ENCODE measurements at regions not wholly inside any gene's neighbourhood (a gene's known extent, or its start where the extent isn't known, plus 50 kb on each side); places are given as distances from the start of the nearest gene placed in this dataset.

GRCh38 chr16:86913886-86914285 is 335.5 kb downstream of the FOXL1 start:
- no peaks in the 10 kb centered on the region for H3K4me1 Mint-ChIP-seq (ENCODE audit: low read depth)
- no peak overlapping the region for H3K4me3 Mint-ChIP-seq
- no peak for DNase-seq
- H3K9me3 Mint-ChIP-seq, result no peaks in the 10 kb centered on the region
- H3K36me3 Mint-ChIP-seq, result no peaks in the 10 kb centered on the region
- no peak overlapping the region for H3K27ac Mint-ChIP-seq
- H3K27me3 Mint-ChIP-seq, result no peaks in the 10 kb centered on the region
- intact Hi-C loops (cut with micrococcal nuclease), result no loop called here
- CTCF ChIA-PET, result no interaction called here
- POLR2A ChIA-PET, result no interaction called here

GRCh38 chr16:86914876-86915717 is 336.7 kb downstream of the FOXL1 start:
- no peaks in the 10 kb centered on the region for H3K4me1 Mint-ChIP-seq (ENCODE audit: low read depth)
- no peak overlapping the region for H3K27ac Mint-ChIP-seq
- POLR2A ChIA-PET, result no interaction called here
- DNase-seq, result no peak
- H3K4me3 Mint-ChIP-seq, result no peak overlapping the region
- H3K27me3 Mint-ChIP-seq, result no peaks in the 10 kb centered on the region
- H3K9me3 Mint-ChIP-seq, result no peaks in the 10 kb centered on the region
- intact Hi-C loops (cut with micrococcal nuclease), result no loop called here
- H3K36me3 Mint-ChIP-seq, result no peaks in the 10 kb centered on the region
- CTCF ChIA-PET, result no interaction called here

GRCh38 chr16:86917471-86918365 is 339.4 kb downstream of the FOXL1 start:
- Mint-ChIP-seq H3K4me1 (ENCODE audit: low read depth) (no peaks in the 10 kb centered on the region), H3K9me3 (peaks cover 2% of the 10 kb centered on the region), H3K27me3 (no peaks in the 10 kb centered on the region), H3K27ac (no peak overlapping the region), H3K4me3 (no peak overlapping the region), H3K36me3 (no peaks in the 10 kb centered on the region)
- intact Hi-C loops (cut with micrococcal nuclease), result no loop called here
- ChIA-PET POLR2A (no interaction called here), CTCF (no interaction called here)
- DNase-seq, result no peak

GRCh38 chr16:86918637-86919036 is 340.3 kb downstream of the FOXL1 start:
- CTCF ChIA-PET, result no interaction called here
- POLR2A ChIA-PET, result no interaction called here
- Mint-ChIP-seq H3K9me3 (peaks cover 2% of the 10 kb centered on the region), H3K27me3 (peaks cover 2% of the 10 kb centered on the region), H3K4me1 (ENCODE audit: low read depth) (no peaks in the 10 kb centered on the region), H3K4me3 (no peak overlapping the region), H3K36me3 (no peaks in the 10 kb centered on the region), H3K27ac (no peak overlapping the region)
- intact Hi-C loops (cut with micrococcal nuclease), result no loop called here
- DNase-seq, result no peak

- H3K9me3 Mint-ChIP-seq, result peaks cover 2% of the 10 kb centered on the region
- ChIA-PET CTCF (no interaction called here), POLR2A (no interaction called here)
These were observed 340.7 kb downstream of the FOXL1 start for GRCh38 chr16:86919078-86919477.

GRCh38 chr16:86919578-86920305 is 341.4 kb downstream of the FOXL1 start:
- Mint-ChIP-seq H3K4me1 (ENCODE audit: low read depth) (no peaks in the 10 kb centered on the region), H3K4me3 (no peak overlapping the region), H3K27ac (no peak overlapping the region), H3K27me3 (peaks cover 7% of the 10 kb centered on the region), H3K9me3 (peaks cover 2% of the 10 kb centered on the region), H3K36me3 (no peaks in the 10 kb centered on the region)
- no peak for DNase-seq
- POLR2A ChIA-PET, result no interaction called here
- CTCF ChIA-PET, result no interaction called here
- intact Hi-C loops (cut with micrococcal nuclease), result no loop called here

More at GRCh38 chr16:86919078-86919477, 340.7 kb downstream of the FOXL1 start:
- Mint-ChIP-seq H3K27ac (no peak overlapping the region), H3K27me3 (peaks cover 3% of the 10 kb centered on the region), H3K4me1 (ENCODE audit: low read depth) (no peaks in the 10 kb centered on the region), H3K4me3 (no peak overlapping the region), H3K36me3 (no peaks in the 10 kb centered on the region)
- DNase-seq, result no peak
- intact Hi-C loops (cut with micrococcal nuclease), result no loop called here

GRCh38 chr16:86921289-86921688 is 342.9 kb downstream of the FOXL1 start:
- Mint-ChIP-seq H3K4me1 (ENCODE audit: low read depth) (no peaks in the 10 kb centered on the region), H3K36me3 (no peaks in the 10 kb centered on the region), H3K4me3 (no peak overlapping the region), H3K9me3 (peaks cover 2% of the 10 kb centered on the region), H3K27ac (no peak overlapping the region), H3K27me3 (peaks cover 14% of the 10 kb centered on the region)
- POLR2A ChIA-PET, result no interaction called here
- intact Hi-C loops (cut with micrococcal nuclease), result no loop called here
- no peak for DNase-seq
- CTCF ChIA-PET, result no interaction called here

GRCh38 chr16:86922311-86922710 is 344.0 kb downstream of the FOXL1 start:
- H3K4me3 Mint-ChIP-seq, result no peak overlapping the region
- H3K36me3 Mint-ChIP-seq, result no peaks in the 10 kb centered on the region
- no peaks in the 10 kb centered on the region for H3K4me1 Mint-ChIP-seq (ENCODE audit: low read depth)
- DNase-seq, result no peak
- H3K9me3 Mint-ChIP-seq, result peaks cover 2% of the 10 kb centered on the region
- H3K27me3 Mint-ChIP-seq, result peaks cover 17% of the 10 kb centered on the region
- intact Hi-C loops (cut with micrococcal nuclease), result no loop called here
- CTCF ChIA-PET, result no interaction called here
- POLR2A ChIA-PET, result no interaction called here
- no peak overlapping the region for H3K27ac Mint-ChIP-seq

- ChIA-PET POLR2A (no interaction called here), CTCF (no interaction called here)
- Mint-ChIP-seq H3K27ac (no peak overlapping the region), H3K27me3 (peaks cover 26% of the 10 kb centered on the region), H3K4me3 (no peak overlapping the region), H3K36me3 (no peaks in the 10 kb centered on the region), H3K9me3 (peaks cover 2% of the 10 kb centered on the region), H3K4me1 (ENCODE audit: low read depth) (no peaks in the 10 kb centered on the region)
- intact Hi-C loops (cut with micrococcal nuclease), result no loop called here
- DNase-seq, result no peak
These were observed 345.3 kb downstream of the FOXL1 start for GRCh38 chr16:86923656-86924055.

- no peak for DNase-seq
- Mint-ChIP-seq H3K27ac (no peak overlapping the region), H3K27me3 (peaks cover 34% of the 10 kb centered on the region), H3K36me3 (no peaks in the 10 kb centered on the region), H3K9me3 (peaks cover 2% of the 10 kb centered on the region), H3K4me1 (ENCODE audit: low read depth) (no peaks in the 10 kb centered on the region), H3K4me3 (no peak overlapping the region)
- intact Hi-C loops (cut with micrococcal nuclease), result no loop called here
- ChIA-PET CTCF (no interaction called here), POLR2A (no interaction called here)
These were observed 346.2 kb downstream of the FOXL1 start for GRCh38 chr16:86924537-86924936.

- DNase-seq, result no peak
- Mint-ChIP-seq H3K36me3 (no peaks in the 10 kb centered on the region), H3K4me1 (ENCODE audit: low read depth) (no peaks in the 10 kb centered on the region), H3K27ac (no peak overlapping the region), H3K9me3 (peaks cover 2% of the 10 kb centered on the region), H3K27me3 (peaks cover 34% of the 10 kb centered on the region), H3K4me3 (no peak overlapping the region)
- intact Hi-C loops (cut with micrococcal nuclease), result no loop called here
- CTCF ChIA-PET, result no interaction called here
- POLR2A ChIA-PET, result no interaction called here
These were observed 346.9 kb downstream of the FOXL1 start for GRCh38 chr16:86925067-86925791.
